ENCODE measurements at regions not wholly inside any gene's neighbourhood (a gene's known extent, or its start where the extent isn't known, plus 50 kb on each side); places are given as distances from the start of the nearest gene placed in this dataset.

DNA sequence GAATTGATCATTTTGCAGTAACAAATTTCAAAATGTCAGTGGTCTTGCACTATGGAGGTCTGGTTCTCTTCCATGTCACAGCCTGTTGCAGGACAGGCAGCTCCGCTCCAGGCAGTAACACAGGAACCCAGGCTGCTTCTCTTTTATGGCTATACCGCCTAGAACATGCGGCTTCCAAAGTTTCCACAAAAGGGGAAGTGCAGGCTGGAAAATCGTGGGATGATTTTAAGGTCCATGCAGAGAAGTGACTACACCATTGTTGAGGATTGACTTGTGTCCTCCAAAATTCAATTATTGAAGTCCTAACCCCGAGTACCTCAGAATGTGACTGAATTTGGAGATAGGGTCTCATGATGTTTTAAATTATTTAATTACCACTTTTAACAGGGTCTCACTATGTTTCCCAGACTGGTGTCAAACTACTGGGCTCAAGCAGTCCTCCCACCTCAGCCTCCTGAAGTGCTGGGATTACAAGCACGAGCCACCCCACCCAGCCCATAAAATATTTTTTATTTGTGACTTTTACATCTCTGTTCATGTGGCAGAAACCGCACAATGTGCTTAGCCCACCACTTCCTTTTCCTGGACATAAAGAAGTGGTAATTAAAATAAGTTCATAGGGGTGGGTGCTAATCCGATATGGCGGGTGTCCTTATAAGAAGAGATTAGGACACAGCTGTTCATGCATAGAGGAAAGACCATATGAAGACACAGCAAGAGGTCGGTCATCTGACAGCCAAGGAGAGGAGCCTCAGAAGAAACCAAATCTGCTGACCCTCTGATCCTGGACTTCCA, 279.2 kb upstream of the RPL38 start:
- Histone ChIP-seq H3K9me3 (ENCODE audit: control insufficient read depth, low read length) (peaks cover 18% of the 10 kb centered on the region), H3K27ac (ENCODE audit: low read depth, low read length, severe bottlenecking) (no peak overlapping the region), H3K36me3 (ENCODE audit: control insufficient read depth, insufficient read depth, low read length) (no peaks in the 10 kb centered on the region), H3K4me3 (ENCODE audit: extremely low read depth, insufficient read depth, low read length, poor library complexity, severe bottlenecking) (no peak overlapping the region), H3K4me1 (ENCODE audit: control insufficient read depth, insufficient read depth, low read length, poor library complexity, severe bottlenecking) (no peaks in the 10 kb centered on the region)
- WGBS, 2 experiments (ENCODE audit: insufficient coverage in 2 of 2), result 81 to 85% methylated on average over 6 to 8 of the region's 10 CpGs

DNA sequence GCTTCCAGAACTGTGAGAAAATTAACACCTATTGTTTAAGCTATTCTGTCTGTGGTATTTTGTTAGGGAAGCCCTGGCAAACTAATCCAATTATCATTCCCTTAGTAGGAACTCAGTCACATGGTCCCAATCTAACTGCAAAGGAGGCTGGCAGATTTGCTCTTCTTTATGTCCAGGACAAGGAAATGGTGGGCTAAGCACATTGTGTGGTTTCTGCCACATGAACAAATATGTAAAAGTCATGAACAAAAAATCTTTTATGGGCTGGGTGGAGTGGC, 278.6 kb upstream of the RPL38 start:
- H3K27ac ChIP-seq (ENCODE audit: low read depth, low read length, severe bottlenecking), result no peak overlapping the region
- peaks cover 2% of the 10 kb centered on the region for H3K4me1 ChIP-seq (ENCODE audit: control insufficient read depth, insufficient read depth, low read length, poor library complexity, severe bottlenecking)
- peaks cover 18% of the 10 kb centered on the region for H3K9me3 ChIP-seq (ENCODE audit: control insufficient read depth, low read length)
- no peaks in the 10 kb centered on the region for H3K36me3 ChIP-seq (ENCODE audit: control insufficient read depth, insufficient read depth, low read length)
- H3K4me3 ChIP-seq (ENCODE audit: extremely low read depth, insufficient read depth, low read length, poor library complexity, severe bottlenecking), result no peak overlapping the region

DNA sequence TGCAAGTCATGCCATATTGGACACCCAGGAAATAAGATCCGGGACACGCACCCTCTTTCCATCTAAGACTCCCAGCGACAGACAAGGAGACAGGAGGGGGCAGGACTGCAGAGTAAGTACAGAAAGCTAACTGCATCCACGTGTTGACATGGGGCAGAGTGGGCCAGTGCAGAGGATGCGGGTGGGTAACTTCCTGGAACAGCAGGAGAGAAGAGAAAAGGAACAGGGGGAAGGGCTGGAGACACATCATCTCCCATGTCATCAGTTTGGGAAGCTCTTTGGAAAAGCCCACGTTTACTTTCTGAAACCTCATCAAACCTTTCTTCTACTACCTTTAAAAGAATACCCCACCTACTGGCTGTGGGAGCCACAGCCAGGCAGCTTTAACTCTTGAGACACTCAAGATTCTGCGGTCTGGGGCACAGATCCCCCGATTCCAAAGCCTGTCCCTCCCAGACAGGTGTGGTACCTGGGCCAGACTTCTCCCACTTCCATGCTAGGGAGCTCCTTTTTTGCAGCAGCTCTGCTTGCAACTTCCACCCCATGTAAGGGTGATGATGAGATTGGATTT, 273.5 kb upstream of the RPL38 start:
- Histone ChIP-seq H3K4me1 (ENCODE audit: control insufficient read depth, insufficient read depth, low read length, poor library complexity, severe bottlenecking) (peaks cover 3% of the 10 kb centered on the region), H3K36me3 (ENCODE audit: control insufficient read depth, insufficient read depth, low read length) (no peaks in the 10 kb centered on the region), H3K9me3 (ENCODE audit: control insufficient read depth, low read length) (peaks cover 14% of the 10 kb centered on the region), H3K27ac (ENCODE audit: low read depth, low read length, severe bottlenecking) (no peak overlapping the region), H3K4me3 (ENCODE audit: extremely low read depth, insufficient read depth, low read length, poor library complexity, severe bottlenecking) (no peak overlapping the region)
- WGBS, 2 experiments (ENCODE audit: insufficient coverage in 2 of 2), result 64 to 66% methylated on average over 4 to 5 of the region's 8 CpGs

DNA sequence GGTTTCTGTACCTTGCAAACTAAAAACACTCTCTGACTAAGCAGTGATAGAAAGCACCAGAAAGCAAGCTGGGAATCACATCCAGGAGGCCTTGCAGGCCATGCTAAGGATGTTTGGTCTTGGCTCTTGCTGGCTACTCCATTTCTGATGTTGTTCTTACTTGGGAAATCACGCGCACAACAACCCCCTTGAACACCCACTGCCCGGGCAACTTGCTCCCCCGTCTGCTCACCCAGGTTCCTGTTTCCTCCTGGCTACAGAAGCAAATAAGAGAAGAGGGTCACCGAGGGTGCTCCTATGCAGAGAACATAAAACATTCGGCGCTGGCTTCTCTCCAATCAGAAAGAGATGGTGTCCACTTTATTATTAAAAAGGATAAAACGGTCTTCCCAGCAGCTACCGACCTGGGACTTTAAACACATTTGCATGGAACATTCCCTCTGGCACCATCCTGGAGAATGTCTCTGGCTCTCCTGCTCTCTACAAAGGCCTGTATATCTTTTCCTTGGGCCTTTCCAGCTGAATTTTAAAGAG, 271.2 kb upstream of the RPL38 start:
- peaks cover 14% of the 10 kb centered on the region for H3K9me3 ChIP-seq (ENCODE audit: control insufficient read depth, low read length)

DNA sequence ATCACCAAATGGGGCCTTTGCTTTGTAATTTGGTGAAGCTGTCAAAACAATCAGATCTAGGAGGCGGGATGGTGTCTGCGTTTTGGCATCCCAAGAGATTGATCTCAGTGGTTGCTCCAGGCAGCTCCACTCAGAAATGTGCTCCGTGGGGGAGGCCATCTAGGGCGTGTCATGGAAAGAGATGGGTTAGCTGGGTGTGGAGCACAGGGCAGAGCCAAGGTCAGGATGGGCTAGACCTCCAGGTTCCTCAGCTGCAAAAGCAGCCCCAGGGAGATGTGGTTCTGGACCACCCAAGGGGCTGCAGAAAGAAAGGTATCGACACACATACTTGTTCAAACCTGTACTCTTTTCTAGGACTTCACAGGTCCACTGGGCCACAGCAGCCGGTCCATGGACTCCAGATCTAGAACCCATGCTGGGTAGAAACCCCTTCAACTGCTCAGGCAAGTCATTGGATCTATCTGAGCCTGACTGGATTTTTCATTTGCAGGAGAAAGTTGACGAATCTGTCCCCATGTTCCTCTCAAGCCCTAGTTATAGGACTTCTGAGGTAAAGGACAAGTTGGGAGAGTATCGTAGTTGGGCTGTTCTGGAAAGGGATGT, 270.2 kb upstream of the RPL38 start:
- no peak overlapping the region for H3K27ac ChIP-seq (ENCODE audit: low read depth, low read length, severe bottlenecking)
- no peak overlapping the region for H3K4me3 ChIP-seq (ENCODE audit: extremely low read depth, insufficient read depth, low read length, poor library complexity, severe bottlenecking)
- H3K4me1 ChIP-seq (ENCODE audit: control insufficient read depth, insufficient read depth, low read length, poor library complexity, severe bottlenecking), result peaks cover 3% of the 10 kb centered on the region
- peaks cover 6% of the 10 kb centered on the region for H3K9me3 ChIP-seq (ENCODE audit: control insufficient read depth, low read length)
- no peaks in the 10 kb centered on the region for H3K36me3 ChIP-seq (ENCODE audit: control insufficient read depth, insufficient read depth, low read length)
- WGBS, 2 experiments (ENCODE audit: insufficient coverage in 2 of 2), result 92 to 98% methylated on average over 6 to 8 of the region's 8 CpGs

More for the DNA sequence above, 271.2 kb upstream of the RPL38 start:
- Histone ChIP-seq H3K27ac (ENCODE audit: low read depth, low read length, severe bottlenecking) (no peak overlapping the region), H3K4me1 (ENCODE audit: control insufficient read depth, insufficient read depth, low read length, poor library complexity, severe bottlenecking) (peaks cover 3% of the 10 kb centered on the region), H3K4me3 (ENCODE audit: extremely low read depth, insufficient read depth, low read length, poor library complexity, severe bottlenecking) (no peak overlapping the region), H3K36me3 (ENCODE audit: control insufficient read depth, insufficient read depth, low read length) (no peaks in the 10 kb centered on the region)
- 92 to 94% methylated on average over 4 to 9 of the region's 9 CpGs for WGBS, 2 experiments (ENCODE audit: insufficient coverage in 2 of 2)

DNA sequence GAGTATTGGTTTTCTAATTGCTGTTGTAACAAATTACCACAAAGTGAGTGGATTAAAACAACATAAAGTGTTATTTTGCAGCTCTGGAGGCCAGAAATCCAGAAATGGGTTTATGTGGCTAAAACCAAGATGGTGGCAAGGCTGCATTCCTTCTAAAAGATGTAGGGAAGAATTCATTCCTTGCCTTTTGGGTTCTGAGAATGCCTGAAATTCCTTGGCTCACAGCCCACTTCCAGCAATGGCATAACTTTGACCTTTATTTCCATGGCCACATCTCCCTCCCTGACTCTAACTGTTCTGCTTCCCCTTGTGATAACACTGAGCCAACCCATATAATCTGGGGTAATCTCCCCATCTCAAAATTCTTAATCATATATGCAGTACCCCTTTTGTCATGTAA, 269.6 kb upstream of the RPL38 start:
- peaks cover 3% of the 10 kb centered on the region for H3K4me1 ChIP-seq (ENCODE audit: control insufficient read depth, insufficient read depth, low read length, poor library complexity, severe bottlenecking)

DNA sequence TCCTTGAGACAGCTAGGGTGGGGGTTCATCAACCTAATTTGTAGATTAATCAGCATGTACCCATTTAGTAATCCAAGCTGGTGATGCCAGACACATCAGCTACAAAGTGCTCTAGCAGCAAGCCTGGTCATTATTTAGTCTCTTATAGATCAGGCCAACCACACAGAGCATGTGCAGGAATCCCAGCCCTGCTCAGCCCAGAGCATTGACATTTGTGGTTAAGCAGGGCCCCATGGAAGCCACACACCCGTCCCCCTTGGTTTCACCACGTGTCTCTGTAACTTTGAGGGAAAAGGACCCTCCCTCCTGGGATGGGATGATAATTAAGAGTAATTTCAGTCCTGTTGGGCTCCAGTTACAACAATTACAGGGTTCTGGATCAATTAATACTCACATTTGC, 268.8 kb upstream of the RPL38 start:
- no peaks in the 10 kb centered on the region for H3K9me3 ChIP-seq (ENCODE audit: control insufficient read depth, low read length)
- H3K4me1 ChIP-seq (ENCODE audit: control insufficient read depth, insufficient read depth, low read length, poor library complexity, severe bottlenecking), result peaks cover 3% of the 10 kb centered on the region
- WGBS, 2 experiments (ENCODE audit: insufficient coverage in 2 of 2), result 80% methylated on average over 2 of the region's 2 CpGs; no CpG with 5 or more reads in 1 of the 2 experiments

More for the DNA sequence above, 269.6 kb upstream of the RPL38 start:
- H3K27ac ChIP-seq (ENCODE audit: low read depth, low read length, severe bottlenecking), result no peak overlapping the region
- H3K36me3 ChIP-seq (ENCODE audit: control insufficient read depth, insufficient read depth, low read length), result no peaks in the 10 kb centered on the region
- no peak overlapping the region for H3K4me3 ChIP-seq (ENCODE audit: extremely low read depth, insufficient read depth, low read length, poor library complexity, severe bottlenecking)
- H3K9me3 ChIP-seq (ENCODE audit: control insufficient read depth, low read length), result no peaks in the 10 kb centered on the region

DNA sequence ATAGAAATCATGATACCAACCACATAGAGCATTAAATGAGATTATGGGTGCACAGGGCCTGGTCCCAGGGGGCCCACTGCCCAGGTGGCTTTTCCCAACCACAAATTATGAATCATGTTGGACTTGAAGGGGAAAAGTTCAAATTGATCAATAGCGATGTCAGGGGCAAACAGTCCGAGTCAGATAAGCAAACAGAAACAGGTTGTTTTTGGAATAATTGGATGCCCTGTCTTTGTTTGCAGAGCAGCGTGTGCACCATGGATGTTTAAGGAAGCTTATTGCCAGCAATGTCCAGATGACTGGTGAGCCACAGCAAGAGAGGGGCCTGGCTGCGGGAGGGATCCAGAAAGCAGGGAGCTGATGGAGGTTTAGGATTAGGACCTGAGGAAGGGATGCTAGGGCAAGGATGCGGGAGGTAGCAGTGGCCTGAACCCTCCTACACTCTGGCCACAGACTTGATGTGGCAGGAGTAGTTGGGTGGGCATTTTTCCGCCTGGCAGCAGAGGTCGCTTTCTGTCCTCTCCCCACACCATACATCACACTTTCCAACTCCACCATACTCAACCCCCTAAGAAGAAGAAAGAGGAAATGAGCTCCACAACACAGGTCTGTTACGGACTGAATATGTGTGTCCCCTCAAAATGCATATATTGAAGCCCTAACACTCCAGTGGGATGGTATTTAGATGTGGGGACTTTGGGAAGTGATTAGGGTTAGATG, 266.4 kb upstream of the RPL38 start:
- Histone ChIP-seq H3K4me3 (ENCODE audit: extremely low read depth, insufficient read depth, low read length, poor library complexity, severe bottlenecking) (no peak overlapping the region), H3K4me1 (ENCODE audit: control insufficient read depth, insufficient read depth, low read length, poor library complexity, severe bottlenecking) (no peaks in the 10 kb centered on the region), H3K9me3 (ENCODE audit: control insufficient read depth, low read length) (no peaks in the 10 kb centered on the region), H3K36me3 (ENCODE audit: control insufficient read depth, insufficient read depth, low read length) (no peaks in the 10 kb centered on the region), H3K27ac (ENCODE audit: low read depth, low read length, severe bottlenecking) (no peak overlapping the region)
- WGBS, 2 experiments (ENCODE audit: insufficient coverage in 2 of 2), result 89 to 91% methylated on average over 4 of the region's 8 CpGs

More for the DNA sequence above, 268.8 kb upstream of the RPL38 start:
- Histone ChIP-seq H3K4me3 (ENCODE audit: extremely low read depth, insufficient read depth, low read length, poor library complexity, severe bottlenecking) (no peak overlapping the region), H3K27ac (ENCODE audit: low read depth, low read length, severe bottlenecking) (no peak overlapping the region), H3K36me3 (ENCODE audit: control insufficient read depth, insufficient read depth, low read length) (no peaks in the 10 kb centered on the region)

DNA sequence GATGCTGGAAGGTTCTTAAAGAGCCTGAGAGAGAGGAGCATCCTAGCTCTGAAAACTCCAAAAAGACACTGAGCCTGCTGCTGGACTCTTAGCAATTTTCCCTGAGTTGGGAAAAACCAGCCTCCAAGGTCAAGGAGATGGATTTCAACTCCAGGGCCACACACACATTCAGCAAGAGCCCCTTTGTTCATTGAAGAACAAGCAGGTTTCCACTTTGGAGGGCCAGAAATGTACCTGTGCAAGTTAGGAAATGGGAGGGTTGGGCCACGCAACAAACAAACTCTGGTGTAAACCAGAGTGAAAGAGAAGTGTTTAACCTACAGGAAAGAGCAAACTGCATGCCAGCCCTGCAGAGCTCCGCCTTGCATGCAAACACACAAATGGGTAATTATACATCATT, 264.8 kb upstream of the RPL38 start:
- H3K4me3 ChIP-seq (ENCODE audit: extremely low read depth, insufficient read depth, low read length, poor library complexity, severe bottlenecking), result no peak overlapping the region
- no peaks in the 10 kb centered on the region for H3K9me3 ChIP-seq (ENCODE audit: control insufficient read depth, low read length)
- no peak overlapping the region for H3K27ac ChIP-seq (ENCODE audit: low read depth, low read length, severe bottlenecking)
- no peaks in the 10 kb centered on the region for H3K4me1 ChIP-seq (ENCODE audit: control insufficient read depth, insufficient read depth, low read length, poor library complexity, severe bottlenecking)
- H3K36me3 ChIP-seq (ENCODE audit: control insufficient read depth, insufficient read depth, low read length), result no peaks in the 10 kb centered on the region
- WGBS, 2 experiments (ENCODE audit: insufficient coverage in 2 of 2), result 84 to 88% methylated on average over 1 to 2 of the region's 2 CpGs

DNA sequence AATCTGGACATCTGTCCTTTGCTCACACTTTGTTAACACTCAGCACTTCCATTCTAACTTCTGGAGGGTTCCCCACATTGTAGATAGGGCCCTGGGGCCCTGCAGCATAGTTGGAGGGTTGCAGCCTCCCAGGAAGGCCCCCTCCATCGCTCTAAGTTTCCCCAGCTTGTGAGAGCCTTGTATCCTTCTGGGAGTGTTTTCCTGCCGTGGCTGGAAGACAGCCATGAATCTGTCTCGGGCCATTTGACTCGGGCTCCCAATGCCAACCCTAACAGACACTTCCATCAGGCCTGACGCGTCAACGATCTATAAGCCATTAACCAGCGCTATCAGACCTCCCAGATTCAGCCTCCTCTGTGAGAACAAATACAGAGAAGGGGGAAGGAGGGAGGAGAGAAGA, 263.7 kb upstream of the RPL38 start:
- H3K36me3 ChIP-seq (ENCODE audit: control insufficient read depth, insufficient read depth, low read length), result no peaks in the 10 kb centered on the region
- H3K4me3 ChIP-seq (ENCODE audit: extremely low read depth, insufficient read depth, low read length, poor library complexity, severe bottlenecking), result no peak overlapping the region
- H3K4me1 ChIP-seq (ENCODE audit: control insufficient read depth, insufficient read depth, low read length, poor library complexity, severe bottlenecking), result no peaks in the 10 kb centered on the region
- WGBS, 2 experiments (ENCODE audit: insufficient coverage in 2 of 2), result 80 to 89% methylated on average over 3 to 4 of the region's 8 CpGs
- no peak overlapping the region for H3K27ac ChIP-seq (ENCODE audit: low read depth, low read length, severe bottlenecking)
- H3K9me3 ChIP-seq (ENCODE audit: control insufficient read depth, low read length), result no peaks in the 10 kb centered on the region

All from mesodermal cell (in vitro differentiated cells).